ENCODE measurements at regions not wholly inside any gene's neighbourhood (a gene's known extent, or its start where the extent isn't known, plus 50 kb on each side); places are given as distances from the start of the nearest gene placed in this dataset.

DNA sequence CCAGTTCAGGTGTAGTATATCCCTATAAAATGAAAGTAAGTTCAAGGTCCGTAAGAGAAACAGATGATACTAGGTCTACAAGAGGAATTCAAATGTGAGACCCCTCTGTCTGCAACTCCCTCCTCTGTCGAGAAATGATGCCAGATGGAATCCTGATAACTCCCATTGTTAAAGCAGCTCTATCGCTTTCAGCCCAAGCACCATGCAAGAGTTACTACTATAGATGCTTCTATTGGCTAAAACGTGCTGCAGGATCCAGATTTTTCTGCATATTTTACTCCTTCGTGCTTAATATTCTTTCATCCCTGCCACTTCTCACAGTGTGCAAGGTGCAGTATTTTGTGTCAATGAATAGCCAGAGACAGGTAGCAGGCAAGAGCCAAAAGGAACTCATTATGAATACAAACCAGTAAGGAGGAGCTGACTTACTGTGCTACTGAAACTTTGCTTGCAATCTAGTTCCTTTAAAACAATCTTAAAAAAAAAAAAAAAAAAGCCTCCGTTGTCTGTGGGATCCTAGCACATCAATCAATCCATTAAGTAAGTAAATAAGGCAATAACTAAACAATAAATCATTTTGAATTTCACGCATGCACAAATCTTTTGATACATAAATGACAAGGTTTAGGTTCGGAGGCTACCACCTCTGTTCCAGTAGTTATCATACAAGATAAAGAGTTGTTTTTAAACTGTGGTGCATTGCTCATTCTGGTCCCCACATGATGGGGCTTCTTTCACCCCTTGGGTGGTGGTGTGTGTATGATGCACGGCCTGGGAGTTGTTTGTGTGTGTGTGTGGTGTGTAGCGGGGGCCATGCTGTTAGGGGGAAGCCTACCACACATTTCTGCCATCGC lies 151.1 kb upstream of the MPDZ start:
- Mint-ChIP-seq H3K9me3 (no peaks in the 10 kb centered on the region), H3K4me3 (no peak overlapping the region), H3K27ac (no peak overlapping the region), H3K36me3 (ENCODE audit: low read depth) (no peaks in the 10 kb centered on the region), H3K27me3 (no peaks in the 10 kb centered on the region), H3K4me1 (no peaks in the 10 kb centered on the region)
- CTCF ChIA-PET = interaction anchor here (4.1 kb wide), 1 partner anchor 922 kb away, joined by 53 read pairs; no protein-coding TSS in a partner anchor
- POLR2A ChIA-PET = no interaction called here
- DNase-seq = no peak
- ATAC-seq (ENCODE audit: low read depth) = no peak
- intact Hi-C loops (cut with micrococcal nuclease) = no loop called here
- TF ChIP-seq, protein P1, sequence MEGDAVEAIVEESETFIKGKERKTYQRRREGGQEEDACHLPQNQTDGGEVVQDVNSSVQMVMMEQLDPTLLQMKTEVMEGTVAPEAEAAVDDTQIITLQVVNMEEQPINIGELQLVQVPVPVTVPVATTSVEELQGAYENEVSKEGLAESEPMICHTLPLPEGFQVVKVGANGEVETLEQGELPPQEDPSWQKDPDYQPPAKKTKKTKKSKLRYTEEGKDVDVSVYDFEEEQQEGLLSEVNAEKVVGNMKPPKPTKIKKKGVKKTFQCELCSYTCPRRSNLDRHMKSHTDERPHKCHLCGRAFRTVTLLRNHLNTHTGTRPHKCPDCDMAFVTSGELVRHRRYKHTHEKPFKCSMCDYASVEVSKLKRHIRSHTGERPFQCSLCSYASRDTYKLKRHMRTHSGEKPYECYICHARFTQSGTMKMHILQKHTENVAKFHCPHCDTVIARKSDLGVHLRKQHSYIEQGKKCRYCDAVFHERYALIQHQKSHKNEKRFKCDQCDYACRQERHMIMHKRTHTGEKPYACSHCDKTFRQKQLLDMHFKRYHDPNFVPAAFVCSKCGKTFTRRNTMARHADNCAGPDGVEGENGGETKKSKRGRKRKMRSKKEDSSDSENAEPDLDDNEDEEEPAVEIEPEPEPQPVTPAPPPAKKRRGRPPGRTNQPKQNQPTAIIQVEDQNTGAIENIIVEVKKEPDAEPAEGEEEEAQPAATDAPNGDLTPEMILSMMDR (IDR thresholded peaks at IDR 0.05) = no peak

DNA sequence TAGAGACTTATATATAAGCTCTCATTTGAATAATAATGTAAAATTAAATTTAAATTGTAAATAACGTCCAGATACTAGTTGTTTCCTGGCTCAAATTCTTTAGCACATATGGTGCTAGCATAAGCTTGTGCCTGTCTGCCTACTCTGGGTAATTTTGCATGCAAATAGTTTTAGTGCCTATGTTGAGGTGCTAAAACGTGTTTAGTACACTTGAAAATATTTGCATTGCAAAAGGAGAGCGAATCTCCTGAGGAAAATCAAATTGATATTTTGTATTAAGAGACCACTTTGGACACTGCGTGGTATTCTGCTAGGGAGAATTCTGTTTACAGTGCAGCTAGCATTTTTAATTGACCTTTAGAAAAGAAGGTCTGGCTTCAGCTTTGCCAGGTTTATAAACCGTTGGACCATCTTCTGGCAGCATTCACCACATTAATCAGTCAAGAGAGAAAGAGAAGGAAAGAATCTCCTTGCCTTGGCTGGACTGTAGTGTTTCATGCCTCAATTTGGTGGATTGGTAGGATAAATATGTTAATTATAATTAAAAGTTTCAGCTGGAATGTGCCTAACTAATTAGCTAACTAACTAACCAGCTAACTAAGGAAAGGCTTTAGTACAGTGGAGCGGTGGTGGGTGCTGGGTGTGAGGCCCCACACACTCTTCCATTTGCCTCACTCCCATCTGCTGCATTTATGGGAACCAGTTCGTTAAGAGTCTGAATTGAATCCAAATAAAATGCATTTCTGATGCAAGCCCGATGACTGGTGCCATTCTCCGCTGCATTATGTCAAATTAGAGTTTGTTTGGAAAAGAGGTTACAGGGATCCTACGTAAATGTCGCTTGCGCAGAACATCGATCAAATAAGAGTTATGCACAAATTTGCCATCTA lies 150.1 kb upstream of the MPDZ start:
- no peak for DNase-seq
- H3K27me3 Mint-ChIP-seq = no peaks in the 10 kb centered on the region
- no peaks in the 10 kb centered on the region for H3K9me3 Mint-ChIP-seq
- H3K27ac Mint-ChIP-seq = no peak overlapping the region
- no peaks in the 10 kb centered on the region for H3K36me3 Mint-ChIP-seq (ENCODE audit: low read depth)
- no peaks in the 10 kb centered on the region for H3K4me1 Mint-ChIP-seq
- ChIA-PET CTCF (interaction anchor here (4.1 kb wide), 1 partner anchor 923 kb away, joined by 53 read pairs; no protein-coding TSS in a partner anchor), POLR2A (no interaction called here)
- ATAC-seq (ENCODE audit: low read depth) = no peak
- intact Hi-C loops (cut with micrococcal nuclease) = loop anchor here (10.0 kb wide), 1 partner anchor 1185 kb away; no protein-coding TSS in a partner anchor
- no peak overlapping the region for H3K4me3 Mint-ChIP-seq
- TF ChIP-seq, protein P1 (IDR thresholded peaks at IDR 0.05) = no peak

DNA sequence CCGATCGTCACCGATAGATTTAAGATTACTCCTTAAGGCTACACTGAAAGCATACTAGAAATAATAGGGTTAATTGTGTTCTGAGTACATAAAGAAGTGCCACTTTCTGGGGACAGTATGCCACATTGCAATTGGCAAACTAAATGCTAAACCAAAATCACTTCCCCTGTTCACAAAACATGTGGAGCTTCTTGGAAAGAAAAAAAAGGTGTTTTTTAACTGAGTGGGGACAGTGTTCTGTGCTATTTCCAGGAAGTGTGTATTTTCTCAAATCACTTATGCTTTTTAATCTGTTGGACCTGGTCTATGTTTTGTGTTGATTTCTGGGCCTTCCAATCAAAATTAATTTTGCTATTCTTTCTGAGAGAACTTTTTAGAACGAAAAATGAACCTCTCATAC lies 149.3 kb upstream of the MPDZ start:
- DNase-seq = no peak
- ATAC-seq (ENCODE audit: low read depth) = no peak
- Mint-ChIP-seq H3K36me3 (ENCODE audit: low read depth) (no peaks in the 10 kb centered on the region), H3K27ac (no peak overlapping the region), H3K4me3 (no peak overlapping the region), H3K4me1 (no peaks in the 10 kb centered on the region), H3K27me3 (no peaks in the 10 kb centered on the region), H3K9me3 (no peaks in the 10 kb centered on the region)
- ChIA-PET POLR2A (no interaction called here), CTCF (interaction anchor here (1.1 to 4.1 kb wide), 6 partner anchors 8 to 1706 kb away, joined by 3 to 53 read pairs (median 4); no protein-coding TSS in a partner anchor)
- TF ChIP-seq, protein P1 (IDR thresholded peaks at IDR 0.05) = no peak
- intact Hi-C loops (cut with micrococcal nuclease) = loop anchor here (10.0 kb wide), 1 partner anchor 1186 kb away; no protein-coding TSS in a partner anchor

DNA sequence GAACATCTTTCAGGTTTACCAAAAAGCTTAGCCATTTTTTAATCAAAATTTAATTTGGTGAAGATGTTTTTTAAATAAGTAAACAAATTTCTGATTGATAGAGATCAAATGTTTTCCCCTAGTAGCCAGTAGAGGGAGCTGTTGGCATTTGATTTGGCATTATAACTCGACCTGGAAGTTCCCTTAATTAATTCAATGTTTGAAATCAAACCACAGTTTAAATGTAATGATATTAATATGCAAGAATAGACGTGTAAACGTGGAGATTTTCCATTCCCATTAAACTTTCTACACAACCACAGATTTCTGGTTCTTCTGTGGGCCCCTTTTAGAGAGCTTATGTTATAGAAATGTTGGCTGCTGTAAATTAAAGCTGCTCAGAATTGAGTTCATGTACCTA lies 148.1 kb upstream of the MPDZ start:
- no peaks in the 10 kb centered on the region for H3K36me3 Mint-ChIP-seq (ENCODE audit: low read depth)

More for the DNA sequence above, 148.1 kb upstream of the MPDZ start:
- Mint-ChIP-seq H3K27ac (no peak overlapping the region), H3K4me1 (no peaks in the 10 kb centered on the region), H3K4me3 (no peak overlapping the region), H3K27me3 (no peaks in the 10 kb centered on the region), H3K9me3 (no peaks in the 10 kb centered on the region)
- TF ChIP-seq, protein P1 (IDR thresholded peaks at IDR 0.05) = no peak
- DNase-seq (no peak), ATAC-seq (ENCODE audit: low read depth) (no peak)
- CTCF ChIA-PET = interaction anchor here (0.8 to 4.1 kb wide), 10 partner anchors 9 to 1708 kb away, joined by 3 to 53 read pairs (median 4); no protein-coding TSS in a partner anchor
- POLR2A ChIA-PET = no interaction called here
- intact Hi-C loops (cut with micrococcal nuclease) = loop anchor here (1.0 to 10.0 kb wide), 2 partner anchors 1007 to 1187 kb away; no protein-coding TSS in a partner anchor
